ENCODE measurements at regions not wholly inside any gene's neighbourhood (a gene's known extent, or its start where the extent isn't known, plus 50 kb on each side); places are given as distances from the start of the nearest gene placed in this dataset.

GRCh38 chr19:28244966-28245365 lies 968.0 kb downstream of the UQCRFS1 start:
- no peak for DNase-seq

- DNase-seq, result no peak
These were observed 970.5 kb downstream of the UQCRFS1 start for GRCh38 chr19:28242317-28242927.

GRCh38 chr19:28239270-28239669 lies 973.7 kb downstream of the UQCRFS1 start:
- DNase-seq, result peak; percentile 78

GRCh38 chr19:28238270-28238820 lies 974.6 kb downstream of the UQCRFS1 start:
- DNase-seq, result no peak

- peak; percentile 58 for DNase-seq
These were observed 977.3 kb downstream of the UQCRFS1 start for GRCh38 chr19:28235606-28236125.

GRCh38 chr19:28234637-28235036 lies 978.3 kb downstream of the UQCRFS1 start:
- peak; percentile 89 for DNase-seq

GRCh38 chr19:28228854-28229253 lies 984.1 kb downstream of the UQCRFS1 start:
- no peak for DNase-seq

GRCh38 chr19:28224441-28224840 lies 988.5 kb downstream of the UQCRFS1 start:
- DNase-seq, result no peak

- peak; percentile 69 for DNase-seq
These were observed 991.2 kb downstream of the UQCRFS1 start for GRCh38 chr19:28221736-28222135.

GRCh38 chr19:28218728-28219127 lies 994.2 kb downstream of the UQCRFS1 start:
- DNase-seq, result no peak

GRCh38 chr19:28217022-28217421 lies 995.9 kb downstream of the UQCRFS1 start:
- DNase-seq, result peak; percentile 47

- no peak for DNase-seq
These were observed 999.4 kb downstream of the UQCRFS1 start for GRCh38 chr19:28213470-28214082.

- no peak for DNase-seq
These were observed 1002.1 kb downstream of the UQCRFS1 start for GRCh38 chr19:28210886-28211285.

- DNase-seq, result peak; percentile 37
These were observed 1004.2 kb downstream of the UQCRFS1 start for GRCh38 chr19:28208745-28209144.

GRCh38 chr19:28207244-28207643 lies 1005.7 kb downstream of the UQCRFS1 start:
- DNase-seq, result peak; percentile 25

- no peak for DNase-seq
These were observed 1011.4 kb downstream of the UQCRFS1 start for GRCh38 chr19:28201462-28201943.

- DNase-seq, result peak; percentile 27
These were observed 1013.6 kb downstream of the UQCRFS1 start for GRCh38 chr19:28199323-28199722.

- DNase-seq, result peak; percentile 55
These were observed 1016.0 kb downstream of the UQCRFS1 start for GRCh38 chr19:28196961-28197360.

- peak; percentile 8 for DNase-seq
These were observed 1016.9 kb downstream of the UQCRFS1 start for GRCh38 chr19:28196101-28196500.

GRCh38 chr19:28185646-28186045 lies 1027.3 kb downstream of the UQCRFS1 start:
- DNase-seq, result peak; percentile 70

GRCh38 chr19:28184997-28185396 lies 1028.0 kb downstream of the UQCRFS1 start:
- DNase-seq, result peak; percentile 62

GRCh38 chr19:28176193-28176592 lies 1036.8 kb downstream of the UQCRFS1 start:
- peak; percentile 81 for DNase-seq

- DNase-seq, result no peak
These were observed 1041.0 kb downstream of the UQCRFS1 start for GRCh38 chr19:28171983-28172382.

GRCh38 chr19:28170066-28170465 lies 1042.9 kb downstream of the UQCRFS1 start:
- DNase-seq, result no peak
